ENCODE measurements at regions not wholly inside any gene's neighbourhood (a gene's known extent, or its start where the extent isn't known, plus 50 kb on each side); places are given as distances from the start of the nearest gene placed in this dataset.
"Not testable (repeated sequence)": the region's sequence is repeated elsewhere in the genome, so short reads cannot be mapped to it uniquely, and the experiment has no call there.

GRCh38 chr7:66539902-66540375, 88.7 kb upstream of the KCTD7 start:
- TF ChIP-seq CTCF (IDR thresholded peaks at IDR 0.05): no peak
- no peaks in the 10 kb centered on the region for H3K4me1 Mint-ChIP-seq (ENCODE audit: unreplicated experiment)
- peak overlapping the region; percentile 27 for H3K27ac Mint-ChIP-seq (ENCODE audit: unreplicated experiment)
- H3K36me3 Mint-ChIP-seq (ENCODE audit: unreplicated experiment): peaks cover 3% of the 10 kb centered on the region
- no peaks in the 10 kb centered on the region for H3K9me3 Mint-ChIP-seq (ENCODE audit: unreplicated experiment)
- no peaks in the 10 kb centered on the region for H3K27me3 Mint-ChIP-seq (ENCODE audit: unreplicated experiment)
- no peak for DNase-seq (ENCODE audit: extremely low spot score, unreplicated experiment)
- no peak overlapping the region for H3K4me3 Mint-ChIP-seq (ENCODE audit: unreplicated experiment)

DNA sequence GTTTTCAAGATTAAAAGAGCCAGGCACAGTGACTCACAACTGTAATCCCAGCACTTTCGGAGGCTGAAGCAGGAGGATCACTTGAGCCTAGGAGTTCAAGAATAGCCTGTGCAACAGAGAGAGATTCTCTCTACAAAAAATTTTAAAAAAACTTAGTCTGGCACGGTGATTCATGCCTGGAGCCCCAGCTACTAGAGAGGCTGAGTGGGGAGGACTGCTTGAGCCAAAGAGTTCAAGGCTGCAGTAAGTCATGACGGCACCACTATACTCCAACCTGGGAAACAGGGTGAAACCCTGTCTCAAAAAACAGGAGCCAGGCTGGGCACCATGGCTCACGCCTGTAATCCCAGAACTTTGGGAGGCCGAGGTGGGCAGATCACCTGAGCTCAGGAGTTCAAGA, 86.6 kb upstream of the KCTD7 start:
- H3K36me3 Mint-ChIP-seq (ENCODE audit: unreplicated experiment): peaks cover 6% of the 10 kb centered on the region
- TF ChIP-seq CTCF (IDR thresholded peaks at IDR 0.05): no peak
- no peak overlapping the region for H3K27ac Mint-ChIP-seq (ENCODE audit: unreplicated experiment)
- H3K4me3 Mint-ChIP-seq (ENCODE audit: unreplicated experiment): no peak overlapping the region
- no peak for DNase-seq (ENCODE audit: extremely low spot score, unreplicated experiment)
- no peaks in the 10 kb centered on the region for H3K27me3 Mint-ChIP-seq (ENCODE audit: unreplicated experiment)
- no peaks in the 10 kb centered on the region for H3K4me1 Mint-ChIP-seq (ENCODE audit: unreplicated experiment)
- no peaks in the 10 kb centered on the region for H3K9me3 Mint-ChIP-seq (ENCODE audit: unreplicated experiment)

- no peak for TF ChIP-seq CTCF (IDR thresholded peaks at IDR 0.05)
- Mint-ChIP-seq H3K4me1 (ENCODE audit: unreplicated experiment) (no peaks in the 10 kb centered on the region), H3K4me3 (ENCODE audit: unreplicated experiment) (no peak overlapping the region), H3K36me3 (ENCODE audit: unreplicated experiment) (peaks cover 6% of the 10 kb centered on the region), H3K27ac (ENCODE audit: unreplicated experiment) (no peak overlapping the region), H3K27me3 (ENCODE audit: unreplicated experiment) (no peaks in the 10 kb centered on the region), H3K9me3 (ENCODE audit: unreplicated experiment) (no peaks in the 10 kb centered on the region)
- DNase-seq (ENCODE audit: extremely low spot score, unreplicated experiment): no peak
Measured at GRCh38 chr7:66542528-66543269, 86.0 kb upstream of the KCTD7 start.

- Mint-ChIP-seq H3K9me3 (ENCODE audit: unreplicated experiment) (no peaks in the 10 kb centered on the region), H3K27me3 (ENCODE audit: unreplicated experiment) (no peaks in the 10 kb centered on the region), H3K36me3 (ENCODE audit: unreplicated experiment) (peaks cover 37% of the 10 kb centered on the region), H3K27ac (ENCODE audit: unreplicated experiment) (no peak overlapping the region), H3K4me1 (ENCODE audit: unreplicated experiment) (peaks cover 7% of the 10 kb centered on the region), H3K4me3 (ENCODE audit: unreplicated experiment) (no peak overlapping the region)
- DNase-seq (ENCODE audit: extremely low spot score, unreplicated experiment): no peak
- TF ChIP-seq CTCF (IDR thresholded peaks at IDR 0.05): no peak
Measured at GRCh38 chr7:66549466-66549865, 79.2 kb upstream of the KCTD7 start.

- Mint-ChIP-seq H3K4me3 (ENCODE audit: unreplicated experiment) (no peak overlapping the region), H3K4me1 (ENCODE audit: unreplicated experiment) (peaks cover 9% of the 10 kb centered on the region), H3K9me3 (ENCODE audit: unreplicated experiment) (no peaks in the 10 kb centered on the region), H3K36me3 (ENCODE audit: unreplicated experiment) (peaks cover 37% of the 10 kb centered on the region), H3K27ac (ENCODE audit: unreplicated experiment) (no peak overlapping the region), H3K27me3 (ENCODE audit: unreplicated experiment) (no peaks in the 10 kb centered on the region)
- TF ChIP-seq CTCF (IDR thresholded peaks at IDR 0.05): no peak
- DNase-seq (ENCODE audit: extremely low spot score, unreplicated experiment): no peak
Measured at GRCh38 chr7:66553001-66553400, 75.7 kb upstream of the KCTD7 start.

DNA sequence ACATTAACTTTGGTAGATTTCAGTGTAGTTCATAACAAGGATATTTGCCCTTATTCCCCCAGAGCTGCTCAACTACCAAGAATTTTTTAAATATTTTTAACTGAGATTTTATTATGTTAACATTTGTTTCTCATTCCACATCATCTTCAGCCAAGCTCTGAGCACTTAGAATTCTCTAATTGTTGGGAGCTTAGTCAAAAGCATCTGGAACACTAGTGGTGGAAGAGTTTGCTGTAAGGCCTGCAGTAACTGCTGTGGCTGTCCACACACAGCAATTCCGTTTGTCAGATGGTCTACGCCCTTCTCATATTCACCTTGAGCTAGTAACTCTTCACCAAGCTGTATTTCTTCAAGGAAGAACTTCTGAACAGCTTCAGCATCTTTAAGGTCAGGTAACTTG, 75.0 kb upstream of the KCTD7 start:
- peaks cover 35% of the 10 kb centered on the region for H3K36me3 Mint-ChIP-seq (ENCODE audit: unreplicated experiment)
- H3K9me3 Mint-ChIP-seq (ENCODE audit: unreplicated experiment); H3K4me3 Mint-ChIP-seq (ENCODE audit: unreplicated experiment); H3K27me3 Mint-ChIP-seq (ENCODE audit: unreplicated experiment); DNase-seq (ENCODE audit: extremely low spot score, unreplicated experiment); H3K4me1 Mint-ChIP-seq (ENCODE audit: unreplicated experiment); H3K27ac Mint-ChIP-seq (ENCODE audit: unreplicated experiment): not testable (repeated sequence)

DNA sequence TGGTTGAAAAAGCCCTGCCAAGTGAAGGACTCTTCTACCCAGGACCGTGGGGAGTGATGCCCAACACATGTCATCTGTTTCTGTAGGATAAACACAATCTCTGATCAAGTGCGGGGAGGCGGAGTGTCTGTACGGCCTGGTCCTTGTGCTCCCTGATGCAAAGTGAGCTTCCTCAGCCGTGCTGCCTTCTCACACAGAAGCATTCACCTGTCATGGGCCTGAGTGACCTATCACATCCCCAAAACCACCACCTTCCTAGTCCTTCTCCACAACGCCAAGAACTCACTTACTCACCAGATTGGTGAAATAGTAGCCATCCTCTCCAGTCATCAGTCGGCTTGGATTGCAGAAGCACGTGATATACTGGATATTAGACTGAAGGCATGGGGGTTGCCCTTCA, 74.4 kb upstream of the KCTD7 start:
- H3K9me3 Mint-ChIP-seq (ENCODE audit: unreplicated experiment); DNase-seq (ENCODE audit: extremely low spot score, unreplicated experiment); H3K4me3 Mint-ChIP-seq (ENCODE audit: unreplicated experiment); H3K4me1 Mint-ChIP-seq (ENCODE audit: unreplicated experiment); H3K27ac Mint-ChIP-seq (ENCODE audit: unreplicated experiment); H3K27me3 Mint-ChIP-seq (ENCODE audit: unreplicated experiment): not testable (repeated sequence)
- peaks cover 33% of the 10 kb centered on the region for H3K36me3 Mint-ChIP-seq (ENCODE audit: unreplicated experiment)

Measured in osteocyte (in vitro differentiated cells).